ENCODE measurements at regions not wholly inside any gene's neighbourhood (a gene's known extent, or its start where the extent isn't known, plus 50 kb on each side); places are given as distances from the start of the nearest gene placed in this dataset.

- WGBS (ENCODE audit: low lambda C conversion rate): 2% methylated on average over 5 of the region's 5 CpGs
- no peaks in the 10 kb centered on the region for H3K4me1 ChIP-seq (ENCODE audit: insufficient read depth, low read length)
- in situ Hi-C loops (cut with HindIII; ENCODE audit: extremely low pct_ligation_motif_present, low pct_unique_long_range_greater_than_20kb): no loop called here
- FAIRE-seq (no peak), DNase-seq (ENCODE audit: low spot score) (no peak), ATAC-seq (no peak)
- H3K27ac ChIP-seq (ENCODE audit: extremely low read length, insufficient read depth, low read length): no peak overlapping the region
- no peaks in the 10 kb centered on the region for H4K20me1 ChIP-seq (ENCODE audit: insufficient read depth, low read length)
- no peaks in the 10 kb centered on the region for H3K36me3 ChIP-seq (replicated peaks in 1 of 2; ENCODE audit: control insufficient read depth in 1 of 2, insufficient read depth in 2 of 2, low read length in 2 of 2)
- no peak overlapping the region for H3K9ac ChIP-seq (ENCODE audit: insufficient read depth, low read depth, low read length)
- H3K79me2 ChIP-seq (ENCODE audit: insufficient read depth, low read length): no peaks in the 10 kb centered on the region
- no peak overlapping the region for H3K4me3 ChIP-seq (replicated peaks in 1 of 3; ENCODE audit: insufficient read depth in 1 of 3, low read depth in 2 of 3, low read length in 3 of 3)
- H3K4me2 ChIP-seq (ENCODE audit: low read depth, low read length): no peak overlapping the region
- no peaks in the 10 kb centered on the region for H3K27me3 ChIP-seq (ENCODE audit: control insufficient read depth in 1 of 2, insufficient read depth in 2 of 2, low read length in 2 of 2)
- intact Hi-C loops (cut with micrococcal nuclease; ENCODE audit: unreplicated experiment): no loop called here
- H3K9me3 ChIP-seq (ENCODE audit: low read length): peaks cover 15% of the 10 kb centered on the region
- POLR2A ChIA-PET: no interaction called here
- CTCF ChIA-PET (ENCODE audit: low intra/inter-chr PET ratio, low total read pairs): no interaction called here
- H2AFZ ChIP-seq (ENCODE audit: low read length): no peak overlapping the region
- no TSS peak for BruUV-seq (replicated peaks)
- no peak for TF ChIP-seq ZHX2 (IDR thresholded peaks at IDR 0.05; ENCODE audit: low read depth)
- TF ChIP-seq ZHX2 (CRISPR knock-in tag; IDR thresholded peaks at IDR 0.05; ENCODE audit: borderline replicate concordance): no peak
- TF ChIP-seq ZNF543 (CRISPR knock-in tag; IDR thresholded peaks at IDR 0.05): no peak
- no peak for TF ChIP-seq HNF4A (CRISPR knock-in tag; IDR thresholded peaks at IDR 0.05)
- TF ChIP-seq, protein P1, sequence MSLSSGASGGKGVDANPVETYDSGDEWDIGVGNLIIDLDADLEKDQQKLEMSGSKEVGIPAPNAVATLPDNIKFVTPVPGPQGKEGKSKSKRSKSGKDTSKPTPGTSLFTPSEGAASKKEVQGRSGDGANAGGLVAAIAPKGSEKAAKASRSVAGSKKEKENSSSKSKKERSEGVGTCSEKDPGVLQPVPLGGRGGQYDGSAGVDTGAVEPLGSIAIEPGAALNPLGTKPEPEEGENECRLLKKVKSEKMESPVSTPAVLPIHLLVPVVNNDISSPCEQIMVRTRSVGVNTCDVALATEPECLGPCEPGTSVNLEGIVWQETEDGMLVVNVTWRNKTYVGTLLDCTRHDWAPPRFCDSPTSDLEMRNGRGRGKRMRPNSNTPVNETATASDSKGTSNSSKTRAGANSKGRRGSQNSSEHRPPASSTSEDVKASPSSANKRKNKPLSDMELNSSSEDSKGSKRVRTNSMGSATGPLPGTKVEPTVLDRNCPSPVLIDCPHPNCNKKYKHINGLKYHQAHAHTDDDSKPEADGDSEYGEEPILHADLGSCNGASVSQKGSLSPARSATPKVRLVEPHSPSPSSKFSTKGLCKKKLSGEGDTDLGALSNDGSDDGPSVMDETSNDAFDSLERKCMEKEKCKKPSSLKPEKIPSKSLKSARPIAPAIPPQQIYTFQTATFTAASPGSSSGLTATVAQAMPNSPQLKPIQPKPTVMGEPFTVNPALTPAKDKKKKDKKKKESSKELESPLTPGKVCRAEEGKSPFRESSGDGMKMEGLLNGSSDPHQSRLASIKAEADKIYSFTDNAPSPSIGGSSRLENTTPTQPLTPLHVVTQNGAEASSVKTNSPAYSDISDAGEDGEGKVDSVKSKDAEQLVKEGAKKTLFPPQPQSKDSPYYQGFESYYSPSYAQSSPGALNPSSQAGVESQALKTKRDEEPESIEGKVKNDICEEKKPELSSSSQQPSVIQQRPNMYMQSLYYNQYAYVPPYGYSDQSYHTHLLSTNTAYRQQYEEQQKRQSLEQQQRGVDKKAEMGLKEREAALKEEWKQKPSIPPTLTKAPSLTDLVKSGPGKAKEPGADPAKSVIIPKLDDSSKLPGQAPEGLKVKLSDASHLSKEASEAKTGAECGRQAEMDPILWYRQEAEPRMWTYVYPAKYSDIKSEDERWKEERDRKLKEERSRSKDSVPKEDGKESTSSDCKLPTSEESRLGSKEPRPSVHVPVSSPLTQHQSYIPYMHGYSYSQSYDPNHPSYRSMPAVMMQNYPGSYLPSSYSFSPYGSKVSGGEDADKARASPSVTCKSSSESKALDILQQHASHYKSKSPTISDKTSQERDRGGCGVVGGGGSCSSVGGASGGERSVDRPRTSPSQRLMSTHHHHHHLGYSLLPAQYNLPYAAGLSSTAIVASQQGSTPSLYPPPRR (CRISPR knock-in tag; IDR thresholded peaks at IDR 0.05; ENCODE audit: borderline replicate concordance): no peak
- TF ChIP-seq MAF1 (CRISPR knock-in tag; IDR thresholded peaks at IDR 0.05; ENCODE audit: borderline replicate concordance): no peak
- no peak for TF ChIP-seq SMYD3 (CRISPR knock-in tag; IDR thresholded peaks at IDR 0.05)
- no peak for TF ChIP-seq MTERF4 (CRISPR knock-in tag; IDR thresholded peaks at IDR 0.05)
- TF ChIP-seq SNAI1 (CRISPR knock-in tag; IDR thresholded peaks at IDR 0.05; ENCODE audit: borderline replicate concordance): no peak
- TF ChIP-seq ZBTB7A (CRISPR knock-in tag; IDR thresholded peaks at IDR 0.05): no peak
- TF ChIP-seq ATF7 (IDR thresholded peaks at IDR 0.05): no peak
- TF ChIP-seq ATF7 (CRISPR knock-in tag; IDR thresholded peaks at IDR 0.05): no peak
- TF ChIP-seq NCOA2 (CRISPR knock-in tag; IDR thresholded peaks at IDR 0.05): no peak
These were observed 243.8 kb downstream of the CSNK1G3 start for GRCh38 chr5:123755653-123756317.
